Kidney (tissue), 13 donors: ENCODE measurements at regions not wholly inside any gene's neighbourhood (a gene's known extent, or its start where the extent isn't known, plus 50 kb on each side); places are given as distances from the start of the nearest gene placed in this dataset.

Source experiments
- DNase-seq, 5 donors: peaks; one replicate each; pipeline ENCODE4 v3.0.0-alpha.2; 2013 to 2020
- FAIRE-seq: peaks from 2 replicates; lab custom pipeline; 2012; peaks lifted over from hg19 to GRCh38; lab: Jason Lieb, UNC
- H3K27ac ChIP-seq, 2 donors: one replicate each; pipeline ENCODE4 v1.7.0; 2013; ENCODE audit warnings: low read depth in 2 of 2, low read length in 2 of 2, inconsistent platforms in 1 of 2
- H3K27me3 ChIP-seq: one replicate; pipeline ENCODE4 v1.7.1; 2013; ENCODE audit warnings: low read length, inconsistent platforms; ENCODE audit not compliant: control insufficient read depth, insufficient read depth
- H3K36me3 ChIP-seq, 3 donors: one replicate each; pipeline versions ENCODE4 v1.7.0 to v1.7.1; 2013; ENCODE audit warnings: low read length in 3 of 3, control low read depth in 1 of 3, inconsistent platforms in 1 of 3; ENCODE audit not compliant: insufficient read depth in 3 of 3, control insufficient read depth in 2 of 3
- H3K4me1 ChIP-seq, 3 donors: one replicate each; pipeline versions ENCODE4 v1.7.0 to v1.7.1; 2013; ENCODE audit warnings: low read length in 3 of 3, inconsistent platforms in 1 of 3, low read depth in 1 of 3; ENCODE audit not compliant: control insufficient read depth in 2 of 3, insufficient read depth in 2 of 3
- H3K4me3 ChIP-seq, 3 donors: one replicate each; pipeline versions ENCODE4 v1.7.0 to v1.8.1; 2013; ENCODE audit warnings: low read length in 3 of 3, control low read depth in 1 of 3, inconsistent platforms in 1 of 3
- H3K9ac ChIP-seq, 3 donors: one replicate each; pipeline versions ENCODE4 v1.7.0 to v1.7.1; 2013; ENCODE audit warnings: low read length in 3 of 3, control low read depth in 1 of 3, inconsistent platforms in 1 of 3
- H3K9me3 ChIP-seq, 3 donors: one replicate each; pipeline versions ENCODE4 v1.7.0 to v1.7.1; 2013; ENCODE audit warnings: low read length in 3 of 3, control low read depth in 1 of 3, inconsistent platforms in 1 of 3; ENCODE audit not compliant: control insufficient read depth in 2 of 3, insufficient read depth in 1 of 3
- intact Hi-C: fragments of 100-400 bp; cut with DNase I; formaldehyde crosslinking; loops from one replicate; pipeline ENCODE4 v1.11.1; 2022
- TF ChIP-seq, protein P1 (sequence below): IDR thresholded peaks from 3 replicates; pipeline ENCODE4 v1.5.1; 2012; ENCODE audit warnings: mild to moderate bottlenecking, moderate library complexity, borderline replicate concordance; ENCODE audit not compliant: insufficient read depth; ENCODE audit errors: extremely low read depth
- donor health status: control.
- donor health status: control.
- donor health status: control.
- donor health status: control.
- donor health status: control.
- donor health status: DM: yes; HTN: yes; CAD: no.
- donor health status: Normal renal cell carcinoma (clear cell type).

- no peaks in the 10 kb centered on the region for H3K9me3 ChIP-seq
- TF ChIP-seq, protein P1, sequence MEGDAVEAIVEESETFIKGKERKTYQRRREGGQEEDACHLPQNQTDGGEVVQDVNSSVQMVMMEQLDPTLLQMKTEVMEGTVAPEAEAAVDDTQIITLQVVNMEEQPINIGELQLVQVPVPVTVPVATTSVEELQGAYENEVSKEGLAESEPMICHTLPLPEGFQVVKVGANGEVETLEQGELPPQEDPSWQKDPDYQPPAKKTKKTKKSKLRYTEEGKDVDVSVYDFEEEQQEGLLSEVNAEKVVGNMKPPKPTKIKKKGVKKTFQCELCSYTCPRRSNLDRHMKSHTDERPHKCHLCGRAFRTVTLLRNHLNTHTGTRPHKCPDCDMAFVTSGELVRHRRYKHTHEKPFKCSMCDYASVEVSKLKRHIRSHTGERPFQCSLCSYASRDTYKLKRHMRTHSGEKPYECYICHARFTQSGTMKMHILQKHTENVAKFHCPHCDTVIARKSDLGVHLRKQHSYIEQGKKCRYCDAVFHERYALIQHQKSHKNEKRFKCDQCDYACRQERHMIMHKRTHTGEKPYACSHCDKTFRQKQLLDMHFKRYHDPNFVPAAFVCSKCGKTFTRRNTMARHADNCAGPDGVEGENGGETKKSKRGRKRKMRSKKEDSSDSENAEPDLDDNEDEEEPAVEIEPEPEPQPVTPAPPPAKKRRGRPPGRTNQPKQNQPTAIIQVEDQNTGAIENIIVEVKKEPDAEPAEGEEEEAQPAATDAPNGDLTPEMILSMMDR = no peak
- no peak overlapping the region for H3K4me3 ChIP-seq
- no peak for DNase-seq
- H3K9ac ChIP-seq = no peak overlapping the region
- H3K27me3 ChIP-seq = no peaks in the 10 kb centered on the region
- intact Hi-C loops = no loop called here
- H3K4me1 ChIP-seq = no peaks in the 10 kb centered on the region
- no peak for FAIRE-seq
- no peaks in the 10 kb centered on the region for H3K36me3 ChIP-seq
- H3K27ac ChIP-seq = no peak overlapping the region
Measured at GRCh38 chr2:22377268-22377667, 1007.7 kb upstream of the KLHL29 start.

GRCh38 chr2:22382479-22383169 lies 1002.4 kb upstream of the KLHL29 start:
- FAIRE-seq (no peak), DNase-seq (no peak)
- TF ChIP-seq, protein P1 = no peak
- Histone ChIP-seq H3K9me3 (no peaks in the 10 kb centered on the region), H3K27ac (no peak overlapping the region), H3K36me3 (no peaks in the 10 kb centered on the region), H3K27me3 (no peaks in the 10 kb centered on the region), H3K4me3 (no peak overlapping the region), H3K4me1 (no peaks in the 10 kb centered on the region), H3K9ac (no peak overlapping the region)
- intact Hi-C loops = no loop called here

DNA sequence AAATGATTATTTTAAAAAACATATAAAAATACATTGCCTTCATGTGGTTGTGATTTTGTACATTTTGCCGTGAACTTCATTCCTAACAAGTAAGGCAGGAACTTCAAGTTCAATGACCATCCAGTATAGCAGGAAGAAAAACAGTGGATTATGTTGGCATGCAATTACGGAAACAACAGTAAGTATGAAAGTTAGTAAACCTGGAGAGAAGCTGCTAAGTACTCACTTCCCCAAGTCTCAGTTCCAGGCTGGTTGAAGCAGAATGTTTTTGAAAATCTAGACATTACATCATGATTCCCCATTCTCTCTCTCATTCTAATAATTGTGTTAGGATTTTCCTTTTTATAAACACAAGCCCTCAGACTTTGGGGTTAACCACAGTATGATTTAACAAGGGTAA lies 987.1 kb upstream of the KLHL29 start:
- TF ChIP-seq, protein P1 = no peak
- FAIRE-seq = no peak
- intact Hi-C loops = no loop called here

DNA sequence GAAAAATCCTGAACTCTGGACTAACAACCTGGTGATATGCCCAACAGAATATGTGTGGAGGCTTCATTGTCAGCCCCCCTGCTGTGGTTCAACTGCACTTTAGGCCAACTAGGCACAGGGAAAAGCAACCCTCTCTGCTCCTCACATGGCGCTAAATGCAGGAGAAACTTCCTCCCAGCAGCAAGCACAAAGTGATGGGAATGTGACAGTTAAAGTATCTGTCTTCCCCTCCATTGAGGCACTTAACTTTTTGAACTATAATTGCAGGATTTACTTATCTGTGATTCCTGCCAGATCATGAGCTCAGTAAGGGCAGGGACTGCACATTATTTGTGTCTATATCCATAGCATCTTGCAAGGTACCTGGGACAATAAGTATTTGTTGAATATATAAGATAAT lies 981.2 kb upstream of the KLHL29 start:
- TF ChIP-seq, protein P1 = no peak
- DNase-seq = no peak

More for the DNA sequence above, 987.1 kb upstream of the KLHL29 start:
- Histone ChIP-seq H3K27me3 (no peaks in the 10 kb centered on the region), H3K4me1 (no peaks in the 10 kb centered on the region), H3K27ac (no peak overlapping the region), H3K9ac (no peak overlapping the region), H3K9me3 (no peaks in the 10 kb centered on the region), H3K36me3 (no peaks in the 10 kb centered on the region), H3K4me3 (no peak overlapping the region)
- DNase-seq = no peak

More for the DNA sequence above, 981.2 kb upstream of the KLHL29 start:
- Histone ChIP-seq H3K9me3 (no peaks in the 10 kb centered on the region), H3K4me1 (no peaks in the 10 kb centered on the region), H3K27me3 (no peaks in the 10 kb centered on the region), H3K36me3 (no peaks in the 10 kb centered on the region), H3K9ac (no peak overlapping the region), H3K27ac (no peak overlapping the region), H3K4me3 (no peak overlapping the region)
- FAIRE-seq = no peak
- intact Hi-C loops = no loop called here
